ENCODE measurements at regions not wholly inside any gene's neighbourhood (a gene's known extent, or its start where the extent isn't known, plus 50 kb on each side); places are given as distances from the start of the nearest gene placed in this dataset.
"Not testable (repeated sequence)": the region's sequence is repeated elsewhere in the genome, so short reads cannot be mapped to it uniquely, and the experiment has no call there.

DNA sequence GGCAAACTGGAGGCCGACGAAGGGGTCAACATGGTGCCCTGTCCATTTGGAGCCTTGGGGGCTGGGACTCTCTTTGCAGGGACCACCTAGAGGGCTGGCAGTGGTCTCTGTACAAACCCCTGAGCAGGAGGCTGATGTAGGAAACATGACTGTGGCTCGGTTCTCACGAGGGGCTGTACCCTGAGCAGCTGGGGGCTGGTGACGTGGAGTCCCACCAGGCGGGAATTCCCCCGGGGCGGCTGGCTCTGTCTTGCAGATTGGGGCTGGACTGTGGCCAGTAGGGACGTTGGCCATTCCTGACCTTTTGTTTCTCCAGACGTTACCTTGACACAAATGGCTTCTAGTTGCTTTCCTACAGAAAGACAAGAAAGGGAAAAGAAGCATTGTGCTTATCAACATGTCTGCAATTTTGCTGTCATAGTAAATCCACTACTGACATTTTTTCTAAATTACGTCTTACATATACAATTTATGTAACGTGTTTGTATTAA lies 115.6 kb upstream of the PRKX start:
- H3K9me3 ChIP-seq (ENCODE audit: insufficient read depth, low read depth, low read length); H3K79me2 ChIP-seq (ENCODE audit: insufficient read depth, low read length); H3K4me1 ChIP-seq (ENCODE audit: insufficient read depth, low read length, poor library complexity, severe bottlenecking); H2AFZ ChIP-seq (ENCODE audit: low read length); H3K27me3 ChIP-seq (ENCODE audit: insufficient read depth, low read length, poor library complexity, severe bottlenecking); H3K36me3 ChIP-seq (ENCODE audit: insufficient read depth, low read length); H3K4me3 ChIP-seq (ENCODE audit: low read length, poor library complexity, severe bottlenecking); H3F3A ChIP-seq (ENCODE audit: low read depth); H3K9ac ChIP-seq (ENCODE audit: low read depth, low read length, poor library complexity, severe bottlenecking); H3K9me2 ChIP-seq (replicated peaks; ENCODE audit: low read depth, low read length); H3K4me2 ChIP-seq (ENCODE audit: low read depth, low read length, poor library complexity, severe bottlenecking); H4K20me1 ChIP-seq (ENCODE audit: insufficient read depth, low read length, poor library complexity, severe bottlenecking): not testable (repeated sequence)

- not testable (repeated sequence) for H3K4me1 ChIP-seq (ENCODE audit: insufficient read depth, low read length, poor library complexity, severe bottlenecking); H3K79me2 ChIP-seq (ENCODE audit: insufficient read depth, low read length); H3K9ac ChIP-seq (ENCODE audit: low read depth, low read length, poor library complexity, severe bottlenecking); H3K36me3 ChIP-seq (ENCODE audit: insufficient read depth, low read length); H2AFZ ChIP-seq (ENCODE audit: low read length); H3K9me3 ChIP-seq (ENCODE audit: insufficient read depth, low read depth, low read length); H3K4me2 ChIP-seq (ENCODE audit: low read depth, low read length, poor library complexity, severe bottlenecking); H3F3A ChIP-seq (ENCODE audit: low read depth); H3K9me2 ChIP-seq (replicated peaks; ENCODE audit: low read depth, low read length); H3K27me3 ChIP-seq (ENCODE audit: insufficient read depth, low read length, poor library complexity, severe bottlenecking); H4K20me1 ChIP-seq (ENCODE audit: insufficient read depth, low read length, poor library complexity, severe bottlenecking); H3K4me3 ChIP-seq (ENCODE audit: low read length, poor library complexity, severe bottlenecking)
Observed at GRCh38 chrX:3828378-3829040, 115.1 kb upstream of the PRKX start.

DNA sequence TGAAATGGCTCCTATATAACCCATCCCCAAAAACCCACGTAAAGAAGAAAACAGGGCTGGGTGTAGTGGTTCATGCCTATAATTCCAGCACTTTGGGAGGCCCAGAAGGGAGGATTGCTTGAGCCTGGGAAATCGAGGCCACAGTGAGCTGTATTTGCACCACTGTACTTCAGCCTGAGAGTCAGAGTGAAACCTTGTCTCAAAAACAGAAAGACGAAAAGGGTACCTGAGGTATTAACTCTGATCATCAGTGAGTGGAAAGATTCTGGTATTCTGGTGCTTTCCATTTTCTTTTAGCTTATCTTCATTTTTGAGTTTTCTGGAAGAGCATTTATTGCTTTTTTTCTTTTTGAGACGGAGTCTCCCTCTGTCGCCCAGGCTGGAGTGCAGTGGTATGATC lies 110.6 kb upstream of the PRKX start:
- peaks cover 18% of the 10 kb centered on the region; the same call in 1 of the 2 replicates for H3K36me3 ChIP-seq (ENCODE audit: insufficient read depth, low read length)

DNA sequence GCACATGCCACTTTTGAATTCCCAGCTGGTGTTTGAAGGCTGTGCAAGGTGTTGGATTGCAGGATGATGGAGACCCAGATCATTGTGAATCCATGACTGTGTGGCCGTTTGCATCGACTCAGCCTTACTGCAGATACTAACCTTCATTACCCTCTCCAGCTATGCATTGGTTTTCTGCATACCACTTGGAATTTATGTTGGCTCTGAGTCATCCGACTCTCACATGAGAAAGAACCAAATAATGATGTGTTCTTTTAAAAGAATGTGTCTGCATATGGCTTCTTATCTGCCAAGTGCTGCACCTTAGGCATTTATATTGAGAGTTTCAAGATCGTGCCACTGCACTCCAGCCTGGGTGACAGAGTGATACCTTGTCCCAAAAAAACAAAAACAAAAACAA lies 106.7 kb upstream of the PRKX start:
- Histone ChIP-seq H3K4me3 (ENCODE audit: low read length, poor library complexity, severe bottlenecking) (no peak overlapping the region), H2AFZ (ENCODE audit: low read length) (no peak overlapping the region), H4K20me1 (ENCODE audit: insufficient read depth, low read length, poor library complexity, severe bottlenecking) (no peaks in the 10 kb centered on the region), H3K36me3 (ENCODE audit: insufficient read depth, low read length) (peaks cover 18% of the 10 kb centered on the region; the same call in 1 of the 2 replicates), H3K79me2 (ENCODE audit: insufficient read depth, low read length) (0 out of 2 replicates have a peak, but pooled peaks cover 4% of the 10 kb centered on the region), H3K9me2 (replicated peaks; ENCODE audit: low read depth, low read length) (no peaks in the 10 kb centered on the region), H3K9ac (ENCODE audit: low read depth, low read length, poor library complexity, severe bottlenecking) (no peak overlapping the region), H3K4me2 (ENCODE audit: low read depth, low read length, poor library complexity, severe bottlenecking) (no peak overlapping the region), H3K9me3 (ENCODE audit: insufficient read depth, low read depth, low read length) (no peaks in the 10 kb centered on the region), H3K27me3 (ENCODE audit: insufficient read depth, low read length, poor library complexity, severe bottlenecking) (no peaks in the 10 kb centered on the region), H3K4me1 (ENCODE audit: insufficient read depth, low read length, poor library complexity, severe bottlenecking) (peaks cover 4% of the 10 kb centered on the region), H3F3A (ENCODE audit: low read depth) (no peaks in the 10 kb centered on the region)
- no peak for TF ChIP-seq EZH2phosphoT487 (IDR thresholded peaks at IDR 0.05; ENCODE audit: borderline replicate concordance)
- TF ChIP-seq, protein P1, sequence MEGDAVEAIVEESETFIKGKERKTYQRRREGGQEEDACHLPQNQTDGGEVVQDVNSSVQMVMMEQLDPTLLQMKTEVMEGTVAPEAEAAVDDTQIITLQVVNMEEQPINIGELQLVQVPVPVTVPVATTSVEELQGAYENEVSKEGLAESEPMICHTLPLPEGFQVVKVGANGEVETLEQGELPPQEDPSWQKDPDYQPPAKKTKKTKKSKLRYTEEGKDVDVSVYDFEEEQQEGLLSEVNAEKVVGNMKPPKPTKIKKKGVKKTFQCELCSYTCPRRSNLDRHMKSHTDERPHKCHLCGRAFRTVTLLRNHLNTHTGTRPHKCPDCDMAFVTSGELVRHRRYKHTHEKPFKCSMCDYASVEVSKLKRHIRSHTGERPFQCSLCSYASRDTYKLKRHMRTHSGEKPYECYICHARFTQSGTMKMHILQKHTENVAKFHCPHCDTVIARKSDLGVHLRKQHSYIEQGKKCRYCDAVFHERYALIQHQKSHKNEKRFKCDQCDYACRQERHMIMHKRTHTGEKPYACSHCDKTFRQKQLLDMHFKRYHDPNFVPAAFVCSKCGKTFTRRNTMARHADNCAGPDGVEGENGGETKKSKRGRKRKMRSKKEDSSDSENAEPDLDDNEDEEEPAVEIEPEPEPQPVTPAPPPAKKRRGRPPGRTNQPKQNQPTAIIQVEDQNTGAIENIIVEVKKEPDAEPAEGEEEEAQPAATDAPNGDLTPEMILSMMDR (conservative IDR thresholded peaks at IDR 0.05; ENCODE audit: low read length), result no peak

More for the DNA sequence above, 110.6 kb upstream of the PRKX start:
- not testable (repeated sequence) for H3K4me1 ChIP-seq (ENCODE audit: insufficient read depth, low read length, poor library complexity, severe bottlenecking); H3K9me2 ChIP-seq (replicated peaks; ENCODE audit: low read depth, low read length); H3K9ac ChIP-seq (ENCODE audit: low read depth, low read length, poor library complexity, severe bottlenecking); H3K4me3 ChIP-seq (ENCODE audit: low read length, poor library complexity, severe bottlenecking); H3K27me3 ChIP-seq (ENCODE audit: insufficient read depth, low read length, poor library complexity, severe bottlenecking); H3K4me2 ChIP-seq (ENCODE audit: low read depth, low read length, poor library complexity, severe bottlenecking); H4K20me1 ChIP-seq (ENCODE audit: insufficient read depth, low read length, poor library complexity, severe bottlenecking); H2AFZ ChIP-seq (ENCODE audit: low read length); H3F3A ChIP-seq (ENCODE audit: low read depth); H3K9me3 ChIP-seq (ENCODE audit: insufficient read depth, low read depth, low read length); H3K79me2 ChIP-seq (ENCODE audit: insufficient read depth, low read length)

DNA sequence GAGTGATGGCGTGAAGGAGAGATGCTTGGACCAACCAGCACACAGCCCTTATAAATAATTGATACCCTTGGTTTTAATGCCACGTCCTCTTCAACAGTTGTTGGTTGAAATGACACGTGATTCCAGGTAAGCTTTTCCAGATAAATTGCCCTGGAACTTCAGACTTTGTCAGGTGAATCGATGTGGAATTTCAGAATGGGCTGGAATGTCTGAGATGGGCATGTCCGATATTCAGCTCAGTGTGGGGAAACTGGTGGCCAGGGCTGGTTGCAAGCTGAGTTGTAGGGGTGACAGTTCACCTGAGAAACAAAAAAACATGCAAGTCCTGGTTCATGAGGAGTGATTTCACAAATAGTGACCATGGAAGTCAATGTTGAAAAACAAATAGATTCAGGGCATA lies 104.0 kb upstream of the PRKX start:
- H3K9ac ChIP-seq (ENCODE audit: low read depth, low read length, poor library complexity, severe bottlenecking); H3K4me1 ChIP-seq (ENCODE audit: insufficient read depth, low read length, poor library complexity, severe bottlenecking); H3K79me2 ChIP-seq (ENCODE audit: insufficient read depth, low read length): not testable (repeated sequence)

More for the DNA sequence above, 104.0 kb upstream of the PRKX start:
- H3K9me3 ChIP-seq (ENCODE audit: insufficient read depth, low read depth, low read length); H3K9me2 ChIP-seq (replicated peaks; ENCODE audit: low read depth, low read length); H3K4me2 ChIP-seq (ENCODE audit: low read depth, low read length, poor library complexity, severe bottlenecking); H4K20me1 ChIP-seq (ENCODE audit: insufficient read depth, low read length, poor library complexity, severe bottlenecking); H3K27me3 ChIP-seq (ENCODE audit: insufficient read depth, low read length, poor library complexity, severe bottlenecking); H3K4me3 ChIP-seq (ENCODE audit: low read length, poor library complexity, severe bottlenecking); H2AFZ ChIP-seq (ENCODE audit: low read length); H3F3A ChIP-seq (ENCODE audit: low read depth): not testable (repeated sequence)
- H3K36me3 ChIP-seq (ENCODE audit: insufficient read depth, low read length), result peaks cover 18% of the 10 kb centered on the region; the same call in 1 of the 2 replicates

Measured in Loucy (cell line).